A673 (cell line): ENCODE measurements at regions not wholly inside any gene's neighbourhood (a gene's known extent, or its start where the extent isn't known, plus 50 kb on each side); places are given as distances from the start of the nearest gene placed in this dataset.

Experiments
- BruUV-seq: library from RNA; stranded (reverse); fragments of 400-500 nt; replicated peaks from 2 replicates; lab custom pipeline; 2021; lab: Mats Ljungman, UMichigan
- CTCF ChIA-PET: fragments of 300-600 bp; sonication (Branson Sonifier 250); formaldehyde crosslinking; loops from one replicate; lab custom pipeline; 2022; ENCODE audit warnings: antibody characterized with exemption; lab: Charles Lee
- POLR2A ChIA-PET: fragments of 300-600 bp; sonication (Branson Sonifier 250); formaldehyde crosslinking; loops from one replicate; lab custom pipeline; 2022; ENCODE audit warnings: antibody characterized with exemption; ENCODE audit not compliant: low non-redundant PET; lab: Charles Lee
- DNase-seq: peaks from one replicate; pipeline ENCODE4 v3.0.0-alpha.2; 2015; ENCODE audit warnings: low spot score
- H3K27ac ChIP-seq: fragments of 200-600 bp; sonication (generic); 2 replicates; pipeline ENCODE4 v1.5.1; 2016; ENCODE audit warnings: mixed run types, low read depth, mild to moderate bottlenecking, mixed read lengths, antibody characterized with exemption, low read length; ENCODE audit not compliant: poor library complexity, severe bottlenecking
- H3K27me3 ChIP-seq: fragments of 200-600 bp; sonication (generic); replicated peaks from 2 replicates; pipeline ENCODE4 v1.6.1; 2017; ENCODE audit warnings: mixed run types, low read depth, mild to moderate bottlenecking, mixed read lengths, antibody characterized with exemption, low read length; ENCODE audit not compliant: insufficient read depth, poor library complexity
- H3K36me3 ChIP-seq: fragments of 200-600 bp; sonication (generic); 2 replicates; pipeline ENCODE4 v1.6.1; 2016; ENCODE audit warnings: mixed run types, mild to moderate bottlenecking, mixed read lengths, antibody characterized with exemption, low read length; ENCODE audit not compliant: insufficient read depth, poor library complexity, severe bottlenecking
- H3K4me1 ChIP-seq: fragments of 200-600 bp; sonication (generic); 2 replicates; pipeline ENCODE4 v1.6.1; 2017; ENCODE audit warnings: mixed run types, mild to moderate bottlenecking, mixed read lengths, antibody characterized with exemption, low read length; ENCODE audit not compliant: insufficient read depth, poor library complexity, severe bottlenecking
- H3K4me3 ChIP-seq: fragments of 200-600 bp; sonication (generic); 2 replicates; pipeline ENCODE4 v1.5.1; 2016; ENCODE audit warnings: low read depth, mixed run types, mild to moderate bottlenecking, mixed read lengths, low read length; ENCODE audit not compliant: poor library complexity, severe bottlenecking
- H3K9me3 ChIP-seq: fragments of 200-600 bp; sonication (generic); 2 replicates; pipeline ENCODE4 v1.6.1; 2016; ENCODE audit warnings: mixed run types, low read depth, mild to moderate bottlenecking, mixed read lengths, antibody characterized with exemption, low read length; ENCODE audit not compliant: poor library complexity, severe bottlenecking
- EZH2 ChIP-seq: fragments of 200-600 bp; sonication (generic); IDR thresholded peaks from 2 replicates; pipeline ENCODE4 v1.6.1; 2017; ENCODE audit warnings: borderline replicate concordance, low read depth, mild to moderate bottlenecking, mixed read lengths, antibody characterized with exemption, low read length; ENCODE audit not compliant: poor library complexity, severe bottlenecking
- intact Hi-C: fragments of 100-400 bp; cut with micrococcal nuclease; formaldehyde crosslinking; loops from one replicate; pipeline ENCODE4 v1.10.0; 2022; ENCODE audit not compliant: unreplicated experiment
- TF ChIP-seq, protein P1 (sequence below): fragments of 300-800, 200-600 bp; sonication (generic); conservative IDR thresholded peaks from 2 replicates; pipeline ENCODE4 v1.5.1; 2017; ENCODE audit warnings: low read depth, mild to moderate bottlenecking, antibody characterized with exemption, low read length, moderate library complexity, mixed read lengths

DNA sequence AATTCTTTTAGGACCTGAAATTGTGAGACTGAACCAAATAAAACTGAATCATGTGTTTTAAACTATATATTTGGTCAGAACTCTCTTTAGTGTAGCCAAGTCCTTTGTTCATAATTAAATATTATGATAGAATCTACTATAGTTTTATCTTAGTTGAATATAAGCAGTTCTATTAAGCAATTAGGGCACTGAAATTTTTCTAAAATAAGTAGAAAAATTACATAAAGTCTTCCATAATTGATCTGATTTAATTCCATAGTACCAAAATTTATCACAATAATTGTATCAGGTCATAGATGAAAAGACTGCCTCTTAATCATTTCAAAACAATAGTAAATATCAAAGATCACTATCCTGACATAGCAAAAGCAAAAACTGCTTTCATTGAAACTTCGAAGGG, 90.1 kb upstream of the BET1 start:
- POLR2A ChIA-PET: no interaction called here
- H3K27me3 ChIP-seq: no peaks in the 10 kb centered on the region
- H3K9me3 ChIP-seq: no peaks in the 10 kb centered on the region
- no peaks in the 10 kb centered on the region for H3K36me3 ChIP-seq
- TF ChIP-seq, protein P1, sequence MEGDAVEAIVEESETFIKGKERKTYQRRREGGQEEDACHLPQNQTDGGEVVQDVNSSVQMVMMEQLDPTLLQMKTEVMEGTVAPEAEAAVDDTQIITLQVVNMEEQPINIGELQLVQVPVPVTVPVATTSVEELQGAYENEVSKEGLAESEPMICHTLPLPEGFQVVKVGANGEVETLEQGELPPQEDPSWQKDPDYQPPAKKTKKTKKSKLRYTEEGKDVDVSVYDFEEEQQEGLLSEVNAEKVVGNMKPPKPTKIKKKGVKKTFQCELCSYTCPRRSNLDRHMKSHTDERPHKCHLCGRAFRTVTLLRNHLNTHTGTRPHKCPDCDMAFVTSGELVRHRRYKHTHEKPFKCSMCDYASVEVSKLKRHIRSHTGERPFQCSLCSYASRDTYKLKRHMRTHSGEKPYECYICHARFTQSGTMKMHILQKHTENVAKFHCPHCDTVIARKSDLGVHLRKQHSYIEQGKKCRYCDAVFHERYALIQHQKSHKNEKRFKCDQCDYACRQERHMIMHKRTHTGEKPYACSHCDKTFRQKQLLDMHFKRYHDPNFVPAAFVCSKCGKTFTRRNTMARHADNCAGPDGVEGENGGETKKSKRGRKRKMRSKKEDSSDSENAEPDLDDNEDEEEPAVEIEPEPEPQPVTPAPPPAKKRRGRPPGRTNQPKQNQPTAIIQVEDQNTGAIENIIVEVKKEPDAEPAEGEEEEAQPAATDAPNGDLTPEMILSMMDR: no peak
- TF ChIP-seq EZH2: no peak
- CTCF ChIA-PET: no interaction called here
- BruUV-seq: no TSS peak
- H3K27ac ChIP-seq: no peak overlapping the region
- no peak overlapping the region for H3K4me3 ChIP-seq
- intact Hi-C loops: no loop called here
- DNase-seq: no peak
- no peaks in the 10 kb centered on the region for H3K4me1 ChIP-seq

DNA sequence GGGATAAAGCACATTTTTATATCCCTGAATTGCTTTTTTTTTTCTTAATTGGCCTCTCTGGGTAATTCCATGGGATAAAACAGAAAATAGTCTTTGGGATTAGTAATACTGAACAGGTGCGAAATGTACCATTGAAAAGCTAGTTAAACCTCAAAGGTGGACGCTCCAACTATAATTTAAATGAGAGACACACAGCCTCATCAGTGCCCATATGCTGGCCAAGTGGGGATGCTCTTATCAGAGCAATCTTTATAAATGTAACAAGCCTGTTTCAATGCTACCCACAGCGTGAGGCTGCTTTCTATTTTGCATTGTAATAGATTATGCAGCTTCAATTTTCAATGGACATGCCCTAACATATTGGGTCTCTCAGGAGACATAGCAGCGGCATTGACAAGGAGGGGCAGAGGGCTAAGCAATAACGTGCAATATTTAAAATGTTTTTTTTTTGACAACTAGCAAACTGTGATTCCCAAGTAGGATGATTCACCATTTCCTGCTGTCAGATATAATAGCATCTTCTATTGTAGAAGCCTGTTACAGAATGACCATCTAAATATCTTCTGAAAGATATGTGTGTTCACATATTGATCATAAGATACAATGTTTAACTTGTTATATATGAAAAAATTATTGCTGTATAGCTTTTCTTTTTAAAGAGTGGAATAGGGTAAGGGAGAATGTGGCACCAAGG, 91.3 kb upstream of the BET1 start:
- ChIA-PET CTCF (no interaction called here), POLR2A (no interaction called here)
- no peak overlapping the region for H3K27ac ChIP-seq

DNA sequence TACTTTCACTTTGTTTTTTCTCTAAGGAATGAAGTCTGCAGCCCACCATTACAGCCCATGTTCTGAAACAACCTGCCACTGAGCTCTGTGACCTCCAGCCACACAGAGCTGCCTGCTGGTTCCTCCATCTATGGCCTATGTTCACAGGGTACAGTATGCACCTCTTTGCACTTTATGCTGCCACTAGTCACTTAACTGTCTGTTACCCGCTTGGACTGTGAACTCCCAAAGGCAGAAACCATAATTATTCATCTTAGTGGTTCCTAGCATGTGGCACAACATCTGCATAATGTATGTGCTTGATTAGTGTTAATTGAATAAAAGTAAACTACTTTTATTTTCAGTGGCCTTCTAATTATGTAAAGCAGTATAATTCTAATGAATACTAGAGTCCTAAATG, 95.5 kb upstream of the BET1 start:
- ChIA-PET CTCF (no interaction called here), POLR2A (interaction anchor here (0.6 kb wide), 1 partner anchor 990 kb away, joined by 6 read pairs; no protein-coding TSS in a partner anchor)
- H3K27me3 ChIP-seq: no peaks in the 10 kb centered on the region
- no peak overlapping the region for H3K27ac ChIP-seq
- no peak for DNase-seq
- H3K4me1 ChIP-seq: no peaks in the 10 kb centered on the region
- H3K36me3 ChIP-seq: no peaks in the 10 kb centered on the region
- intact Hi-C loops: no loop called here
- H3K4me3 ChIP-seq: no peak overlapping the region
- TF ChIP-seq EZH2: no peak
- TF ChIP-seq, protein P1: no peak
- H3K9me3 ChIP-seq: no peaks in the 10 kb centered on the region
- BruUV-seq: no TSS peak

More for the DNA sequence above, 91.3 kb upstream of the BET1 start:
- intact Hi-C loops: no loop called here
- no peaks in the 10 kb centered on the region for H3K4me1 ChIP-seq
- no peak overlapping the region for H3K4me3 ChIP-seq
- peak; percentile 38 for DNase-seq
- no peaks in the 10 kb centered on the region for H3K27me3 ChIP-seq
- BruUV-seq: no TSS peak
- TF ChIP-seq EZH2: no peak
- TF ChIP-seq, protein P1: no peak
- H3K36me3 ChIP-seq: no peaks in the 10 kb centered on the region
- H3K9me3 ChIP-seq: no peaks in the 10 kb centered on the region
